Fibroblast of lung (primary cell): ENCODE measurements at regions not wholly inside any gene's neighbourhood (a gene's known extent, or its start where the extent isn't known, plus 50 kb on each side); places are given as distances from the start of the nearest gene placed in this dataset.

ENCODE experiments used
- DNase-seq, 2 donors: peaks; one replicate each; pipeline versions ENCODE4 v3.0.0 to v3.0.0-alpha.2; 2010; ENCODE audit warnings: low read depth in 2 of 2
- H2AFZ ChIP-seq: 2 replicates; pipeline ENCODE4 v1.5.1; 2012; ENCODE audit warnings: low read length, control low read depth, inconsistent platforms
- H3K27ac ChIP-seq: 2 replicates; pipeline ENCODE4 v1.5.1; 2011; ENCODE audit warnings: low read length, control low read depth; ENCODE audit not compliant: insufficient read depth
- H3K27me3 ChIP-seq: 2 replicates; pipeline ENCODE4 v1.5.1; 2011; ENCODE audit warnings: mild to moderate bottlenecking, low read length; ENCODE audit not compliant: control insufficient read depth, insufficient read depth
- H3K36me3 ChIP-seq: 2 replicates; pipeline ENCODE4 v1.5.1; 2011; ENCODE audit warnings: low read length; ENCODE audit not compliant: control insufficient read depth, insufficient read depth
- H3K4me1 ChIP-seq: 2 replicates; pipeline ENCODE4 v1.5.1; 2011; ENCODE audit warnings: low read length; ENCODE audit not compliant: control insufficient read depth, insufficient read depth; ENCODE audit errors: extremely low read depth
- H3K4me2 ChIP-seq: 2 replicates; pipeline ENCODE4 v1.5.1; 2011; ENCODE audit warnings: low read length, control low read depth; ENCODE audit not compliant: insufficient read depth; ENCODE audit errors: extremely low read depth
- H3K4me3 ChIP-seq, 4 experiments: fragments of 200-600 bp in 1 of 4; sonication (generic) in 1 of 4; replicated peaks in 1 of 4; 2 replicates each; pipeline ENCODE4 v1.5.1; 2011 to 2016; ENCODE audit warnings: low read length in 4 of 4, low read depth in 3 of 4, mild to moderate bottlenecking in 3 of 4, control low read depth in 2 of 4, inconsistent platforms in 1 of 4, mixed read lengths in 1 of 4; ENCODE audit not compliant: insufficient read depth in 1 of 4; ENCODE audit errors: control extremely low read depth in 1 of 4
- H3K79me2 ChIP-seq: 2 replicates; pipeline ENCODE4 v1.5.1; 2012; ENCODE audit warnings: mild to moderate bottlenecking, low read length, inconsistent platforms; ENCODE audit not compliant: control insufficient read depth, insufficient read depth
- H3K9ac ChIP-seq: 2 replicates; pipeline ENCODE4 v1.5.1; 2011; ENCODE audit warnings: mild to moderate bottlenecking, low read length, control low read depth; ENCODE audit not compliant: insufficient read depth
- H3K9me3 ChIP-seq: 2 replicates; pipeline ENCODE4 v1.5.1; 2012; ENCODE audit warnings: low read depth, low read length; ENCODE audit not compliant: control insufficient read depth, insufficient read depth
- H4K20me1 ChIP-seq: 2 replicates; pipeline ENCODE4 v1.5.1; 2011; ENCODE audit warnings: low read length; ENCODE audit not compliant: control insufficient read depth, insufficient read depth; ENCODE audit errors: extremely low read depth
- CTCF ChIP-seq, 2 donors: IDR thresholded peaks in 1 of 2; conservative IDR thresholded peaks in 1 of 2; 1 replicate in 1 of 2; 2 replicates in 1 of 2; pipeline ENCODE4 v1.5.1; 2011 to 2012; ENCODE audit warnings: low read length in 2 of 2, control low read depth in 1 of 2, inconsistent platforms in 1 of 2, low read depth in 1 of 2, mild to moderate bottlenecking in 1 of 2
- EZH2 ChIP-seq: IDR thresholded peaks from 2 replicates; pipeline ENCODE4 v1.5.1; 2012; ENCODE audit warnings: low read length, control low read depth, mild to moderate bottlenecking; ENCODE audit errors: missing control alignments

GRCh38 chr6:22095836-22096235 is 201.0 kb downstream of the PRL start:
- Histone ChIP-seq H2AFZ (no peak overlapping the region), H3K27me3 (no peaks in the 10 kb centered on the region), H3K4me3 (no peak overlapping the region), H3K9me3 (no peaks in the 10 kb centered on the region), H3K4me1 (no peaks in the 10 kb centered on the region), H3K9ac (no peak overlapping the region), H3K79me2 (no peaks in the 10 kb centered on the region), H3K27ac (no peak overlapping the region), H3K36me3 (no peaks in the 10 kb centered on the region), H4K20me1 (no peaks in the 10 kb centered on the region), H3K4me2 (no peak overlapping the region)
- no peak for TF ChIP-seq EZH2
- TF ChIP-seq CTCF (conservative IDR thresholded peaks at IDR 0.05 in 1 of 2, IDR thresholded peaks at IDR 0.05 in 1 of 2; ENCODE audit: low read depth in 1 of 2, low read length in 2 of 2) = no peak
- peak; percentile 20 to 57 for DNase-seq

GRCh38 chr6:22098601-22099031 is 198.2 kb downstream of the PRL start:
- Histone ChIP-seq H3K79me2 (no peaks in the 10 kb centered on the region), H3K27me3 (no peaks in the 10 kb centered on the region), H3K36me3 (no peaks in the 10 kb centered on the region), H2AFZ (no peak overlapping the region), H3K9me3 (no peaks in the 10 kb centered on the region), H3K4me1 (no peaks in the 10 kb centered on the region), H3K4me3 (no peak overlapping the region), H3K9ac (no peak overlapping the region), H3K4me2 (no peak overlapping the region), H4K20me1 (no peaks in the 10 kb centered on the region), H3K27ac (no peak overlapping the region)
- DNase-seq = peak in 1 of 2 donors; percentile 54
- TF ChIP-seq EZH2 (no peak), CTCF (conservative IDR thresholded peaks at IDR 0.05 in 1 of 2, IDR thresholded peaks at IDR 0.05 in 1 of 2; ENCODE audit: low read depth in 1 of 2, low read length in 2 of 2) (no peak)

GRCh38 chr6:22099231-22099630 is 197.6 kb downstream of the PRL start:
- TF ChIP-seq EZH2 (no peak), CTCF (conservative IDR thresholded peaks at IDR 0.05 in 1 of 2, IDR thresholded peaks at IDR 0.05 in 1 of 2; ENCODE audit: low read depth in 1 of 2, low read length in 2 of 2) (no peak)
- no peaks in the 10 kb centered on the region for H4K20me1 ChIP-seq
- no peak overlapping the region for H3K4me3 ChIP-seq
- H2AFZ ChIP-seq = no peak overlapping the region
- no peaks in the 10 kb centered on the region for H3K27me3 ChIP-seq
- H3K4me2 ChIP-seq = no peak overlapping the region
- H3K9me3 ChIP-seq = no peaks in the 10 kb centered on the region
- H3K36me3 ChIP-seq = no peaks in the 10 kb centered on the region
- H3K4me1 ChIP-seq = no peaks in the 10 kb centered on the region
- no peak for DNase-seq
- H3K79me2 ChIP-seq = no peaks in the 10 kb centered on the region
- H3K27ac ChIP-seq = no peak overlapping the region
- no peak overlapping the region for H3K9ac ChIP-seq
